HAP-1 (cell line): ENCODE measurements at regions not wholly inside any gene's neighbourhood (a gene's known extent, or its start where the extent isn't known, plus 50 kb on each side); places are given as distances from the start of the nearest gene placed in this dataset.

Experiments
- DNase-seq, 2 experiments: peaks; one replicate each; pipeline ENCODE4 v3.0.0-alpha.2; 2016 to 2020; ENCODE audit warnings: low spot score in 2 of 2
- H3K27me3 ChIP-seq: fragments of 250-450 bp; sonication (Bioruptor Pico); 2 replicates; pipeline ENCODE4 v1.5.1; 2020; ENCODE audit warnings: low read depth, mild to moderate bottlenecking, moderate library complexity
- H3K36me3 ChIP-seq: fragments of 250-450 bp; sonication (Bioruptor Pico); replicated peaks from 2 replicates; pipeline ENCODE4 v1.5.1; 2020; ENCODE audit warnings: mild to moderate bottlenecking
- H3K4me1 ChIP-seq: fragments of 250-450 bp; sonication (Bioruptor Pico); 2 replicates; pipeline ENCODE4 v1.5.1; 2020; ENCODE audit warnings: mild to moderate bottlenecking
- H3K4me3 ChIP-seq: fragments of 250-450 bp; sonication (Bioruptor Pico); 2 replicates; pipeline ENCODE4 v1.5.1; 2020; ENCODE audit warnings: mild to moderate bottlenecking, moderate library complexity
- H3K9me3 ChIP-seq: fragments of 250-450 bp; sonication (Bioruptor Pico); 2 replicates; pipeline ENCODE4 v1.5.1; 2020; ENCODE audit warnings: mild to moderate bottlenecking, moderate library complexity
- in situ Hi-C: fragments of 300-500 bp; cut with MboI; formaldehyde crosslinking; loops from 3 replicates; pipeline ENCODE4 v1.14.3; 2020; ENCODE audit warnings: low sequenced_read_pairs, inconsistent platforms, mixed read lengths

- Histone ChIP-seq H3K4me3 (no peak overlapping the region), H3K27me3 (no peaks in the 10 kb centered on the region), H3K36me3 (no peaks in the 10 kb centered on the region), H3K9me3 (no peaks in the 10 kb centered on the region), H3K4me1 (no peaks in the 10 kb centered on the region)
- no peak for DNase-seq
- in situ Hi-C loops: no loop called here
Measured at GRCh38 chr15:91783451-91783850, 70.1 kb upstream of the SLCO3A1 start.

- no peak for DNase-seq
- H3K4me1 ChIP-seq: no peaks in the 10 kb centered on the region
- H3K27me3 ChIP-seq: no peaks in the 10 kb centered on the region
- H3K36me3 ChIP-seq: no peaks in the 10 kb centered on the region
- in situ Hi-C loops: no loop called here
- H3K9me3 ChIP-seq: no peaks in the 10 kb centered on the region
- H3K4me3 ChIP-seq: no peak overlapping the region
Measured at GRCh38 chr15:91784973-91785709, 68.4 kb upstream of the SLCO3A1 start.

GRCh38 chr15:91787198-91787597, 66.3 kb upstream of the SLCO3A1 start:
- no peak for DNase-seq
- H3K9me3 ChIP-seq: no peaks in the 10 kb centered on the region

GRCh38 chr15:91789136-91789535, 64.4 kb upstream of the SLCO3A1 start:
- no peaks in the 10 kb centered on the region for H3K4me1 ChIP-seq
- DNase-seq: no peak
- no peak overlapping the region for H3K4me3 ChIP-seq
- in situ Hi-C loops: no loop called here
- H3K36me3 ChIP-seq: no peaks in the 10 kb centered on the region
- no peaks in the 10 kb centered on the region for H3K9me3 ChIP-seq
- H3K27me3 ChIP-seq: no peaks in the 10 kb centered on the region

More at GRCh38 chr15:91787198-91787597, 66.3 kb upstream of the SLCO3A1 start:
- no peaks in the 10 kb centered on the region for H3K36me3 ChIP-seq
- H3K4me1 ChIP-seq: no peaks in the 10 kb centered on the region
- H3K4me3 ChIP-seq: no peak overlapping the region
- in situ Hi-C loops: no loop called here
- no peaks in the 10 kb centered on the region for H3K27me3 ChIP-seq

GRCh38 chr15:91790836-91791235, 62.7 kb upstream of the SLCO3A1 start:
- Histone ChIP-seq H3K4me1 (no peaks in the 10 kb centered on the region), H3K36me3 (no peaks in the 10 kb centered on the region), H3K9me3 (no peaks in the 10 kb centered on the region; the same call in 1 of the 2 replicates), H3K4me3 (no peak overlapping the region), H3K27me3 (no peaks in the 10 kb centered on the region)
- in situ Hi-C loops: no loop called here
- DNase-seq: no peak

- in situ Hi-C loops: no loop called here
- Histone ChIP-seq H3K36me3 (no peaks in the 10 kb centered on the region), H3K27me3 (no peaks in the 10 kb centered on the region), H3K4me3 (no peak overlapping the region), H3K9me3 (no peaks in the 10 kb centered on the region; the same call in 1 of the 2 replicates), H3K4me1 (no peaks in the 10 kb centered on the region)
- DNase-seq: no peak
Measured at GRCh38 chr15:91793771-91794170, 59.7 kb upstream of the SLCO3A1 start.

- no peak overlapping the region for H3K4me3 ChIP-seq
- no peak for DNase-seq
- no peaks in the 10 kb centered on the region for H3K27me3 ChIP-seq
- no peaks in the 10 kb centered on the region; the same call in 1 of the 2 replicates for H3K9me3 ChIP-seq
- H3K36me3 ChIP-seq: no peaks in the 10 kb centered on the region
- H3K4me1 ChIP-seq: no peaks in the 10 kb centered on the region
- in situ Hi-C loops: no loop called here
Measured at GRCh38 chr15:91795235-91795634, 58.3 kb upstream of the SLCO3A1 start.

GRCh38 chr15:91801836-91802534, 51.5 kb upstream of the SLCO3A1 start:
- Histone ChIP-seq H3K27me3 (0 out of 2 replicates have a peak, but pooled peaks cover 5% of the 10 kb centered on the region), H3K36me3 (no peaks in the 10 kb centered on the region), H3K4me1 (no peaks in the 10 kb centered on the region), H3K4me3 (no peak overlapping the region), H3K9me3 (no peaks in the 10 kb centered on the region)
- in situ Hi-C loops: no loop called here
- DNase-seq: no peak

GRCh38 chr15:91803260-91803659, 50.2 kb upstream of the SLCO3A1 start:
- H3K9me3 ChIP-seq: no peaks in the 10 kb centered on the region
- H3K27me3 ChIP-seq: 0 out of 2 replicates have a peak, but pooled peaks cover 5% of the 10 kb centered on the region
- in situ Hi-C loops: no loop called here
- DNase-seq: no peak
- H3K4me3 ChIP-seq: no peak overlapping the region
- no peaks in the 10 kb centered on the region for H3K4me1 ChIP-seq
- no peaks in the 10 kb centered on the region for H3K36me3 ChIP-seq
